ENCODE measurements at regions not wholly inside any gene's neighbourhood (a gene's known extent, or its start where the extent isn't known, plus 50 kb on each side); places are given as distances from the start of the nearest gene placed in this dataset.

DNA sequence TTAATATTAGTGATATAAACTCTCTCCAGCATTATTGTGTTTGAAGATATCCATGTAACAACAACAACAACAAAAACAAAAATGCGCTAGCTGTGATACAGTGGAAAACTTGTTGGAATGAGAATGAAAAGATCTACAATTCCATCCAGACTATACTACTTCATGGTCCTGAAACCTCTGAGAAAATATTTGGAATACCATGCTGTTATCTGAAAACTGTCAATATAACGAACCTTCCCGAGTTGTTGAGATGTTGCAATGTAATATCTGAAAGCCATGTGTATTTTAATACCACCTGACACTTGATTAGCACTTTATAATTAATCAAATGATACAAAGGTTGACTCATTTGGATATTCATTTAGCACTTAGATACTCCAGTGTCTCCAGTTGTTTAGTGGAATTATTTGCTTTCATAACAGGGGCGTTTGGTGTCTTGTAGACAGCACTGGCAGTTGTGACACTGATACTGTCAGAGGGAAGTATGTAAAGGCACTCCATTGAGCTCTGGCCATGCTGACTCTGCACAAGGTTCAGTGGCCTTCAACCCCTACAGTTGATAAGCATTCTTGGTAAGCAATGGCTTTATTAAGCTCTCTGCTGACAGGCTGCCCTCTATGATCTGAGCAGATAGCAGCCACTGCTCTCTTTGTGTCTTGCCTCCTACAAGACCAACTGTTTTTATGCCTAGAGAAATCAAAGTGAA lies 447.1 kb upstream of the SEL1L start:
- DNase-seq (ENCODE audit: low spot score) = no peak
- in situ Hi-C loops (cut with MboI; ENCODE audit: low sequenced_read_pairs, unreplicated experiment) = no loop called here
- TF ChIP-seq, protein P1, sequence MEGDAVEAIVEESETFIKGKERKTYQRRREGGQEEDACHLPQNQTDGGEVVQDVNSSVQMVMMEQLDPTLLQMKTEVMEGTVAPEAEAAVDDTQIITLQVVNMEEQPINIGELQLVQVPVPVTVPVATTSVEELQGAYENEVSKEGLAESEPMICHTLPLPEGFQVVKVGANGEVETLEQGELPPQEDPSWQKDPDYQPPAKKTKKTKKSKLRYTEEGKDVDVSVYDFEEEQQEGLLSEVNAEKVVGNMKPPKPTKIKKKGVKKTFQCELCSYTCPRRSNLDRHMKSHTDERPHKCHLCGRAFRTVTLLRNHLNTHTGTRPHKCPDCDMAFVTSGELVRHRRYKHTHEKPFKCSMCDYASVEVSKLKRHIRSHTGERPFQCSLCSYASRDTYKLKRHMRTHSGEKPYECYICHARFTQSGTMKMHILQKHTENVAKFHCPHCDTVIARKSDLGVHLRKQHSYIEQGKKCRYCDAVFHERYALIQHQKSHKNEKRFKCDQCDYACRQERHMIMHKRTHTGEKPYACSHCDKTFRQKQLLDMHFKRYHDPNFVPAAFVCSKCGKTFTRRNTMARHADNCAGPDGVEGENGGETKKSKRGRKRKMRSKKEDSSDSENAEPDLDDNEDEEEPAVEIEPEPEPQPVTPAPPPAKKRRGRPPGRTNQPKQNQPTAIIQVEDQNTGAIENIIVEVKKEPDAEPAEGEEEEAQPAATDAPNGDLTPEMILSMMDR (IDR thresholded peaks at IDR 0.05; ENCODE audit: borderline replicate concordance, control extremely low read depth, extremely low read depth, insufficient read depth, missing control alignments) = no peak

DNA sequence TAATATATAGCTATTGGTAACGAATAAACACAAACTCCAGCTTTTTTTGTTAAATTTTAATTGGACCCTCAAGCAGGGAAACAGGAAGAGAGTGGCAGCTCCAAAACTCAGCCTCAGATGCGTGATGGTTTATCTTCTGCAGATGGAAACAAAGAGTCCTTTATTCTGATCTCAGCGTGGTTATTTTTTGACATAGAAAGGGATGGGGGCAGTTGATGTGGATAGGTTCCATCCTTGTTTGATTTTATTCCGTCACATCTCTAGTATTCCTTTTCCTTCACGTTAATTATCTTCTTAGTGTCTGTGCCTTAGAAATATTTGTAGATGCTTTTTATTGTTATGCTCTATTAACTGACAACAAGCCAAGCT lies 447.6 kb upstream of the SEL1L start:
- TF ChIP-seq, protein P1 (IDR thresholded peaks at IDR 0.05; ENCODE audit: borderline replicate concordance, control extremely low read depth, extremely low read depth, insufficient read depth, missing control alignments) = no peak
- in situ Hi-C loops (cut with MboI; ENCODE audit: low sequenced_read_pairs, unreplicated experiment) = no loop called here
- DNase-seq (ENCODE audit: low spot score) = no peak

DNA sequence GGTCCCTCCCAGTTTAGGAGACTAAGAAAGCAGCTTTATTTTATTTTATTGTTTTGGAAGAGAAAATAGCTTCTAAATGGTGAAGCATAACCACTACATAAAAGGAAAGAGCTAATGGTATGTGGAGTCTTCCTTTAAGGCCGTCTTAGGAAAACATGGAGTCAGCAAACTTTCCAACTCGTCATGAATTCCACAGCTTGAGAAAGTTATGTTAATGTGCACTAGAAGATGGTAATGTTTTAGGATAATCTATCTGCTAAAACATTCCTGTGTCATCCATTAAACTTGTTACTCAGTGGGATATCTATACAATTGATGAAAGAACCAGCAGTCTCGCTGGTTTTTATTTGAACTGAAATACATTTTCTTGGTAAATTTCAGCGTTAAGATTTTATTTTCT lies 448.4 kb upstream of the SEL1L start:
- in situ Hi-C loops (cut with MboI; ENCODE audit: low sequenced_read_pairs, unreplicated experiment) = no loop called here
- TF ChIP-seq, protein P1 (IDR thresholded peaks at IDR 0.05; ENCODE audit: borderline replicate concordance, control extremely low read depth, extremely low read depth, insufficient read depth, missing control alignments) = no peak
- DNase-seq (ENCODE audit: low spot score) = no peak

DNA sequence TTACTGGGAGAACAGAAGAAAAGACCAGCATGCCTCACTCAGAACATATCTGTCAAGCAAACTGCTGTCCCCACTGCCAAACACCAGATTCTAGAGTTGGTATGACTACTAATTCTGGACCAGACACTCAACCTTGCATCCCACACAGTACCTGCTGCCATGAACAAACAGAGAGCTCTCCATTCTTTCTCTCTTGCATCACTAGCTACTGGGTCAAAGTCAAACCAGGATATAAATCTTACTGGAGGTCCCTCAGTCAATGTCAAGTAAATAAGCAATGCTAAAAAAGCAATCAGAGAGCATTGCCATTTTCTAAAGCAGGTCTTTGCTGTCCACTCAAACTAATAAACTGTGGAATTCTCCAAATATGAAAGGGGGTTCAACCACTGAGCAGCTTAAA lies 452.4 kb upstream of the SEL1L start:
- no peak for DNase-seq (ENCODE audit: low spot score)
- in situ Hi-C loops (cut with MboI; ENCODE audit: low sequenced_read_pairs, unreplicated experiment) = no loop called here
- TF ChIP-seq, protein P1 (IDR thresholded peaks at IDR 0.05; ENCODE audit: borderline replicate concordance, control extremely low read depth, extremely low read depth, insufficient read depth, missing control alignments) = no peak

DNA sequence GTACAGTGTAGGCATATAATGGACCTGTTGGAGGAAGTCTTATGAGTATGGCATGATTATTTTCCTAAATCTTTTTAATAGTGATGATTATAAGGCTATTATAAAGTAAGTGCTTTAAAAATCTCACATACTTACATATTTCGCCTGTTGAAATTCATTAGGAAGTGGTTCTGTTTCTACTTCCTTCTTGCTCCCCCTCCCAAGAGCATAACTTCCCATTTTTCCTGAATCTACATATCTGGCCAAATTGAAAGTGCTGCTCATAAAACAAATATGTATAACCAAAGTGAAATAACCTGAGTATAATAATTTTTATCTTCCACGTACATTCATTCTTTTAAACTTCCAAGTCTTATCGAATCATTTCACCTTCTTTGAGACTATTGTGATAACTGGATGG lies 455.6 kb upstream of the SEL1L start:
- in situ Hi-C loops (cut with MboI; ENCODE audit: low sequenced_read_pairs, unreplicated experiment) = no loop called here
- TF ChIP-seq, protein P1 (IDR thresholded peaks at IDR 0.05; ENCODE audit: borderline replicate concordance, control extremely low read depth, extremely low read depth, insufficient read depth, missing control alignments) = no peak
- DNase-seq (ENCODE audit: low spot score) = no peak

DNA sequence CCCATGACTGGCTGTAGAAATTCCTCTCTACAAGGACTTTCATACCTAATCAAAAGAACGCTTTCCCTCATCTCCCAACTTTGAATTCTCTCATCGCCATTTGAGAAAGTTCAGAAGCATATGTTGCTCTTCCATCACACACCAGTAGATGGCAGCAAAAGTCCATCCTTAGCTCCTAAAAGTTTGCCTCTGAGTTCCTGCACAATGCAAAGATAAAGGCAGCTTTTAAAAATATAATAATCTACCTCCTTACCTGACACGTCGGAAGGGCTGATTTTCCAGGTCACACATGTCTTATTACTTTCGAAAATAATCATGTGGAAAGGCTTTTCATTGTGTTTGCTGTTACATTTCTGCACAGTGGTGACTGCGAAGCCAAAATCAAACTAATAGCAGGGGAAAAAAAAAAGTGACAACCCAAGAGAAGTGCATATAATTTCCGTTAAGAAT lies 456.7 kb upstream of the SEL1L start:
- TF ChIP-seq, protein P1 (IDR thresholded peaks at IDR 0.05; ENCODE audit: borderline replicate concordance, control extremely low read depth, extremely low read depth, insufficient read depth, missing control alignments) = peak; percentile 74
- in situ Hi-C loops (cut with MboI; ENCODE audit: low sequenced_read_pairs, unreplicated experiment) = no loop called here
- peak; percentile 23 for DNase-seq (ENCODE audit: low spot score)

Data from GM13976 (cell line).